ENCODE measurements at regions not wholly inside any gene's neighbourhood (a gene's known extent, or its start where the extent isn't known, plus 50 kb on each side); places are given as distances from the start of the nearest gene placed in this dataset.
"Not testable (repeated sequence)": the region's sequence is repeated elsewhere in the genome, so short reads cannot be mapped to it uniquely, and the experiment has no call there.

- no peak for DNase-seq (ENCODE audit: low spot score)
These were observed 72.1 kb downstream of the TMEM270 start for GRCh38 chr7:73933091-73933490.

DNA sequence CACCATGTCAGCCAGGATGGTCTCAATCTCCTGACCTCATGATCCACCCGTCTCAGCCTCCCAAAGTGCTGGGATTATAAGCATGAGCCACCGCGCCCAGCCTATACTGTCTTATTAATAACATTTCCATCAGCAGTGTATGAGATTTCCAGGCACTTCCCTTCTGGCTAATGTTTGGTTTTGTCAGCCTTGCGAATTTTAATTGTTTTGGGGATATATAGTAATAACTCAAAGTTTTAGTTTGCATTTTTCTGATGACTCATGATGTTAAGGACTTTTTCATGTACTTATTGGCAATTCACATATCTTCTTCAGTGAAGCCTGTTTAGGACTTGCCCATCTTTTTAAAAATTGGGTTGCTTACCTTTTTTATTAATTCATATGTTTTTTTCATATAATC, 76.0 kb downstream of the TMEM270 start:
- TF ChIP-seq, protein P1, sequence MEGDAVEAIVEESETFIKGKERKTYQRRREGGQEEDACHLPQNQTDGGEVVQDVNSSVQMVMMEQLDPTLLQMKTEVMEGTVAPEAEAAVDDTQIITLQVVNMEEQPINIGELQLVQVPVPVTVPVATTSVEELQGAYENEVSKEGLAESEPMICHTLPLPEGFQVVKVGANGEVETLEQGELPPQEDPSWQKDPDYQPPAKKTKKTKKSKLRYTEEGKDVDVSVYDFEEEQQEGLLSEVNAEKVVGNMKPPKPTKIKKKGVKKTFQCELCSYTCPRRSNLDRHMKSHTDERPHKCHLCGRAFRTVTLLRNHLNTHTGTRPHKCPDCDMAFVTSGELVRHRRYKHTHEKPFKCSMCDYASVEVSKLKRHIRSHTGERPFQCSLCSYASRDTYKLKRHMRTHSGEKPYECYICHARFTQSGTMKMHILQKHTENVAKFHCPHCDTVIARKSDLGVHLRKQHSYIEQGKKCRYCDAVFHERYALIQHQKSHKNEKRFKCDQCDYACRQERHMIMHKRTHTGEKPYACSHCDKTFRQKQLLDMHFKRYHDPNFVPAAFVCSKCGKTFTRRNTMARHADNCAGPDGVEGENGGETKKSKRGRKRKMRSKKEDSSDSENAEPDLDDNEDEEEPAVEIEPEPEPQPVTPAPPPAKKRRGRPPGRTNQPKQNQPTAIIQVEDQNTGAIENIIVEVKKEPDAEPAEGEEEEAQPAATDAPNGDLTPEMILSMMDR (IDR thresholded peaks at IDR 0.05; ENCODE audit: extremely low read depth, missing control alignments) = no peak
- no peak for DNase-seq (ENCODE audit: low spot score)

More at GRCh38 chr7:73933091-73933490, 72.1 kb downstream of the TMEM270 start:
- TF ChIP-seq, protein P1 (IDR thresholded peaks at IDR 0.05; ENCODE audit: extremely low read depth, missing control alignments) = no peak

DNA sequence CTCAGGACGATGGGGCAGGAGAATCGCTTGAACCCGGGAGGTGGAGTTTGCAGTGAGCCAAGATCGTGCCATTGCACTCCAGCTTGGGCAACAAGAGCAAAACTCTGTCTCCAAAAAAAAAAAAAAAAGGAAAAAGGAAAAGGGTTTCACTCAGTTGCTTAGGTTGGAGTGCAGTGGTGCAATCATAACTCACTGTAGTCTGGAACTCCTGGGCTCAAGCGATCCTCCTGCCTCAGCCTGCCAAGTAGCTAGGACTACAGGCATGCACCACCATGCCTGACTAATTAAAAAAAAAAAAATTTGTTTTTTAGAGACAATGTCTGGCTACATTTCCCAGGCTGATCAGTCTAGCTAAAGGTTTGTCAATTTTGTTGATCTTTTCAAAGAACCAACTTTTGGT, 76.7 kb downstream of the TMEM270 start:
- not testable (repeated sequence) for DNase-seq (ENCODE audit: low spot score)

DNA sequence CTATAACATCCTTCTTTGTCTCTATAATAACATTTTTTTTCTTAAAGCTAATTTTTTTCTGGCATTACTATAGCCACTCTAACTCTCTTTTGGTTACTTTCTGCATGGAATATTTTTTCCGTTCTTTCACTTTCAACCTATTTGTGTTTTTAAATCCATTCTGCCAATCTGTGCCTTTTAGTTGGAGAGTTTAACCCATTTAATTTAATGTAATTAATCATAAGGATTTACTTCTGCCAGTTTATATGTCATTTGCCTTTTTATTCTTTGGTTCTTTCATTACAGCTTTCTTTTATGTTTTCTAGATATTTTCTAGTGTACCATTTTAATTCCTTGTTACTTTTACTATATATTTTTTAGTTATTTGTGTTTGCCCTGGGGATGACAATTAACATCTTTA, 78.6 kb downstream of the TMEM270 start:
- DNase-seq (ENCODE audit: low spot score) = no peak
- TF ChIP-seq, protein P1 (IDR thresholded peaks at IDR 0.05; ENCODE audit: extremely low read depth, missing control alignments) = no peak

- TF ChIP-seq, protein P1 (IDR thresholded peaks at IDR 0.05; ENCODE audit: extremely low read depth, missing control alignments) = no peak
- no peak for DNase-seq (ENCODE audit: low spot score)
These were observed 79.8 kb downstream of the TMEM270 start for GRCh38 chr7:73940701-73941238.

DNA sequence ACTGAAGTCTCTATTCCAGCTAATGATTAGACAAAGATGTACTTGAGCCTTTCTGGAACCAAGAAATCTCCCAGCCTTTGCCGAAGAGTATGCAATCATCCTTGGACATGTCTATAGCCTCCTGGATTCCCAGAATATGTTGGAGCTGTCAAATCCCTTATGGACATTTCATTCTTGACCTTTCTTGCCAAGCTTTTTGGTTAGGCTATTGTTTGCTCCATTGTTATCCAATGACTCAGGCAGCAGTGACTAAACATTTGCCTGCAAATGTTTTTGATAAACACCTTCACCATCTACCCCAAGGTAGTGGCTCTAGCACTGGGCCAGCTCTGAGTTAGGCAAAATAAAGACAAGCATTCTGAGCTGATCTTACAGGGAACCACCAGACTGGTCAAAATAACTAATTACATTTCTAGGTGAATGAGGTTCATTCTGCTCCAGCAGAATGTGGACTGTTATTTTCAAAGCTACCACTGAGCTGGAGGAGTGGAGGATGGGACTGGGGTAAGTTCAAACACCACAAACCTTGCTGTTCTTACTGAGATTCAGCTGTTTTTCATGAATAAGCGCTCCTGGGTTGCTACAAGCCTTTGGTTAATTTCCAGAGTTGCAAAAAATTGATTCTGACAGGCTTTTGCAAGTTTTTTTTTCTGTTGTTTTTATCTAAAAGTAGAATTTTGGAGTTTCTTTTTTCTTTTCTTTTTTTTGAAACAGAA, 81.0 kb downstream of the TMEM270 start:
- TF ChIP-seq, protein P1 (IDR thresholded peaks at IDR 0.05; ENCODE audit: extremely low read depth, missing control alignments) = no peak
- DNase-seq (ENCODE audit: low spot score) = no peak

DNA sequence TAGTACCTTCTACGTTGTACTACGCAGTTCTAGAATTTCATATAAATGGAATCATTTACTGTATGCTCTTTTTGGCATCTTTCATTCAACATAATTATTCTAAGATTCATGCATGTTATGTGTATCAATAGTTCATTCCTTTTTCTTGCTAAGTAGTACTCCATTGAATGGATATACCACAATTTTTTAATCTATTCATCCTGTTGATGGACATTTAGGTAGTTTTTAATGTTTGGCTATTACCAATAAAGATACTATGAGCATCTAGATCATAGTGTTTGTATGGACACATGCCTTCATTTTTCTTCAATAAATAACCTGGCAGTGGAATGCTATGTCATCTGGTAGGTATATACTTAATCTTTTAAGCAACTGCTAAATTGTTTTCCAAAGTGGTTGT, 83.0 kb upstream of the ELN start:
- no peak for DNase-seq (ENCODE audit: low spot score)
- TF ChIP-seq, protein P1 (IDR thresholded peaks at IDR 0.05; ENCODE audit: extremely low read depth, missing control alignments) = no peak

DNA sequence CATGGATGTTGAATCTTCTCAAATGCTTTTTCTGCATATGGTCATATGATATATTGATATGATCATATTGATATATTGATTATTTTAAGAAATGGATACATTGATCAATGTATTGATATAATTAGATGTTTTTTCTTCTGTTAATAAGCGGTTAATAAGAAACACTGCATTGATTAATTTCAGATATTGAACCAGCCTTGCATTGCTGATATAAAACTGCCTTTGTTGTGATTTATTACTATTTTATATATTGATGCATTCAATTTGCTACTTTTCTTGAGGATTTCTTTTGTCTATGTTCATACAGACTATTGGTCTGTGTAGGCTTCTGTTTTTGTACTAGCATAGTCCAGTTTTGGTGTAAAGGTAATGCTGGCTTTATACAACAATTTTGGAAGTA, 79.7 kb upstream of the ELN start:
- DNase-seq (ENCODE audit: low spot score) = no peak

More for the DNA sequence above, 79.7 kb upstream of the ELN start:
- TF ChIP-seq, protein P1 (IDR thresholded peaks at IDR 0.05; ENCODE audit: extremely low read depth, missing control alignments) = no peak
